K562 (cell line): ENCODE measurements at regions not wholly inside any gene's neighbourhood (a gene's known extent, or its start where the extent isn't known, plus 50 kb on each side); places are given as distances from the start of the nearest gene placed in this dataset.

ENCODE experiments used
- ATAC-seq: fragments of 200-7000 bp; cut with Tn5 transposase; 3 replicates; pipeline ENCODE4 v1.9.1; 2020; ENCODE audit warnings: moderate library complexity
- BruUV-seq: library from RNA; stranded (reverse); fragments of 400-500 nt; replicated peaks from 2 replicates; lab custom pipeline; 2021; lab: Mats Ljungman, UMichigan
- CTCF ChIA-PET: fragments of 300-600 bp; formaldehyde crosslinking; extraction: SDS; loops from one replicate; lab custom pipeline; 2021; ENCODE audit warnings: low intra/inter-chr PET ratio; lab: Yijun Ruan, JAX
- POLR2A ChIA-PET: fragments of 300-600, 350-650 bp; sonication (Branson Sonifier 250); formaldehyde crosslinking; extraction: SDS; loops from one replicate; lab custom pipeline; 2021; ENCODE audit warnings: antibody characterized with exemption, inconsistent platforms; lab: Yijun Ruan, JAX
- DNase-seq, 4 experiments: peaks; one replicate each; pipeline versions ENCODE4 v3.0.0 to v3.0.0-alpha.2; 2011 to 2018; ENCODE audit warnings: low spot score in 3 of 4, mixed read lengths in 3 of 4; ENCODE audit errors: extremely low read depth in 1 of 4
- FAIRE-seq: peaks from 2 replicates; lab custom pipeline; 2011; peaks lifted over from hg19 to GRCh38; lab: Jason Lieb, UNC
- H2AFZ ChIP-seq: 2 replicates; pipeline ENCODE4 v1.6.0; 2011; ENCODE audit warnings: low read depth, low read length, control low read depth, inconsistent platforms
- H3K27ac ChIP-seq: fragments of 200-600 bp; 3 replicates; pipeline ENCODE4 v1.8.0; 2011; ENCODE audit warnings: low read depth, mild to moderate bottlenecking, control low read depth, inconsistent platforms, low read length, moderate library complexity, mixed read lengths; ENCODE audit errors: extremely low read depth
- H3K27me3 ChIP-seq, 2 experiments: fragments of 300-600 bp in 1 of 2; 2 replicates in 1 of 2; 3 replicates in 1 of 2; pipeline versions ENCODE4 v1.6.0 to v1.8.0; 2011; ENCODE audit warnings: inconsistent platforms in 2 of 2, low read length in 2 of 2, mild to moderate bottlenecking in 1 of 2, mixed read lengths in 1 of 2, moderate library complexity in 1 of 2; ENCODE audit not compliant: control insufficient read depth in 2 of 2, insufficient read depth in 2 of 2
- H3K36me3 ChIP-seq: fragments of 300-600 bp; 3 replicates; pipeline ENCODE4 v1.8.0; 2011; ENCODE audit warnings: mild to moderate bottlenecking, low read length, inconsistent platforms; ENCODE audit not compliant: control insufficient read depth, insufficient read depth
- H3K4me1 ChIP-seq, 2 experiments: fragments of 200-600 bp in 1 of 2; replicated peaks in 1 of 2; 2 replicates in 1 of 2; 3 replicates in 1 of 2; pipeline versions ENCODE4 v1.5.1 to v1.8.0; 2011; ENCODE audit warnings: inconsistent platforms in 2 of 2, low read length in 2 of 2, mild to moderate bottlenecking in 1 of 2, mixed read lengths in 1 of 2, moderate library complexity in 1 of 2; ENCODE audit not compliant: control insufficient read depth in 2 of 2, insufficient read depth in 2 of 2
- H3K4me2 ChIP-seq: 2 replicates; pipeline ENCODE4 v1.6.1; 2011; ENCODE audit warnings: low read length, control low read depth, inconsistent platforms, mixed read lengths; ENCODE audit not compliant: insufficient read depth
- H3K4me3 ChIP-seq: fragments of 200-600 bp; sonication (generic), shearing (Covaris generic); 2 replicates; pipeline ENCODE4 v1.5.1; 2016; ENCODE audit warnings: control low read depth, inconsistent platforms
- H3K79me2 ChIP-seq: fragments of 200-600 bp; 3 replicates; pipeline ENCODE4 v1.8.0; 2011; ENCODE audit warnings: low read length, inconsistent platforms; ENCODE audit not compliant: control insufficient read depth, insufficient read depth
- H3K9ac ChIP-seq, 2 experiments: 2 replicates each; pipeline versions ENCODE4 v1.6.0 to v1.6.1; 2011; ENCODE audit warnings: low read depth in 2 of 2, low read length in 2 of 2, control low read depth in 1 of 2, inconsistent platforms in 1 of 2, mild to moderate bottlenecking in 1 of 2, mixed read lengths in 1 of 2; ENCODE audit not compliant: insufficient read depth in 1 of 2
- H3K9me1 ChIP-seq: one replicate; pipeline ENCODE4 v1.6.0; 2011; ENCODE audit warnings: inconsistent platforms, mild to moderate bottlenecking, low read length, moderate library complexity; ENCODE audit not compliant: control insufficient read depth, insufficient read depth
- H3K9me3 ChIP-seq: replicated peaks from 2 replicates; pipeline ENCODE4 v1.5.1; 2011; ENCODE audit warnings: low read depth, low read length, inconsistent platforms; ENCODE audit not compliant: control insufficient read depth, insufficient read depth
- H4K20me1 ChIP-seq: replicated peaks from 2 replicates; pipeline ENCODE4 v1.6.1; 2011; ENCODE audit warnings: low read length, inconsistent platforms, mixed read lengths; ENCODE audit not compliant: control insufficient read depth, insufficient read depth
- GTF2F1 ChIP-seq: IDR thresholded peaks from 2 replicates; pipeline ENCODE4 v1.6.1; 2011; ENCODE audit warnings: low read depth, low read length, improper control_type of control experiment
- HMG20B ChIP-seq: fragments of 250-450 bp; sonication (Bioruptor Pico); IDR thresholded peaks from 2 replicates; pipeline ENCODE4 v1.5.0; 2021; ENCODE audit warnings: mild to moderate bottlenecking
- MTF1 ChIP-seq: fragments of 250-450 bp; sonication (Bioruptor Pico); IDR thresholded peaks from 2 replicates; pipeline ENCODE4 v1.9.0; 2021; ENCODE audit warnings: moderate library complexity, mild to moderate bottlenecking, inconsistent platforms, borderline replicate concordance
- ZNF76 ChIP-seq: fragments of 250-450 bp; sonication (Bioruptor Pico); IDR thresholded peaks from 2 replicates; pipeline ENCODE4 v1.4.0; 2020; ENCODE audit warnings: mild to moderate bottlenecking, moderate library complexity, borderline replicate concordance
- WGBS: fragments of 100-300 bp; shearing (Covaris generic); methylation state at CpG from one replicate; pipeline ENCODE4 v1.1.6; 2016; ENCODE audit warnings: low coverage, mixed read lengths; ENCODE audit not compliant: insufficient coverage; ENCODE audit errors: missing lambda C conversion rate; 5-methylcytosine and 5-hydroxymethylcytosine counted together
- in situ Hi-C: fragments of 300-500 bp; cut with MboI; formaldehyde crosslinking; loops from 4 replicates; pipeline ENCODE4 v1.15.0; 2018; ENCODE audit warnings: inconsistent platforms, mixed read lengths
- intact Hi-C: fragments of 100-400 bp; cut with micrococcal nuclease; formaldehyde crosslinking; loops from 2 replicates; pipeline ENCODE4 v1.14.2; 2022
- TF ChIP-seq, protein P1 (sequence below): fragments of 450-650 bp; IDR thresholded peaks from 2 replicates; pipeline ENCODE4 v1.7.0; 2016; ENCODE audit warnings: borderline replicate concordance
- TF ChIP-seq, protein P2 (sequence below): fragments of 250-450 bp; sonication (Bioruptor Pico); IDR thresholded peaks from 2 replicates; pipeline ENCODE4 v1.9.0; 2021; ENCODE audit warnings: mild to moderate bottlenecking, inconsistent platforms
- TF ChIP-seq, protein P3 (sequence below), 2 experiments: fragments of 450-650 bp; formaldehyde crosslinking in 1 of 2; IDR thresholded peaks; 2 replicates each; pipeline versions ENCODE4 v1.4.0 to v1.6.1; 2014 to 2020; ENCODE audit warnings: mild to moderate bottlenecking in 2 of 2, borderline replicate concordance in 1 of 2, low read depth in 1 of 2

DNA sequence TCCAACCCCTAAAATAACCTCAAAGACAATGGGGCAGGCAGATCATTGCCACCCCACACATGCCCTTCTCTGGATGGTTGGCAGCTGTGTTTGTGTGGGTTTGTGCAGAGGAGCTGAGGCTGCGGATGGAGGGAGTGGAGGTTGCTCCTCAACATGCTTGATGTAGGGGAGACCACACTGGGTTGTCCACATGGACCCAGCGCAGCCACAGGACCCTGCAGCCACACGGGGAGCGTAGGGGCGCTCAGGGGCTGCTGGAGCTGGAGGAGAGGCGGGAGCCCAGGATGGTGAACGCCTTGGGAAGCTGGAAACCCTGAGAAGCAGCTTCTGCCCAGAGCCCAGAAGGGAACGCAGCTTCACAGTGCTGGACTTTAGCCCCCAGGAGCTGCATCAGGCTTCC, 56.3 kb upstream of the TMEM18 start:
- Histone ChIP-seq H3K27me3 (peaks cover 0 to 27% of the 10 kb centered on the region in 2 experiments; a peak in 3 of 5 replicates), H4K20me1 (0 out of 2 replicates have a peak, but pooled peaks cover 3% of the 10 kb centered on the region), H2AFZ (no peak overlapping the region), H3K9me1 (no peaks in the 10 kb centered on the region), H3K9me3 (no peaks in the 10 kb centered on the region), H3K4me1 (peaks cover 0 to 3% of the 10 kb centered on the region in 2 experiments; a peak in 1 of 5 replicates), H3K79me2 (no peaks in the 10 kb centered on the region), H3K36me3 (no peaks in the 10 kb centered on the region), H3K27ac (no peak overlapping the region), H3K4me3 (no peak overlapping the region), H3K4me2 (no peak overlapping the region), H3K9ac (no peak overlapping the region)
- in situ Hi-C loops (no loop called here), intact Hi-C loops (no loop called here)
- ChIA-PET POLR2A (interaction anchor here (0.6 kb wide), 1 partner anchor 52 kb away, joined by 3 read pairs; no protein-coding TSS in a partner anchor), CTCF (no interaction called here)
- FAIRE-seq (no peak), DNase-seq (no peak), ATAC-seq (no peak)
- no TSS peak for BruUV-seq
- WGBS: 2% methylated on average over 8 of the region's 8 CpGs
- TF ChIP-seq, protein P1, sequence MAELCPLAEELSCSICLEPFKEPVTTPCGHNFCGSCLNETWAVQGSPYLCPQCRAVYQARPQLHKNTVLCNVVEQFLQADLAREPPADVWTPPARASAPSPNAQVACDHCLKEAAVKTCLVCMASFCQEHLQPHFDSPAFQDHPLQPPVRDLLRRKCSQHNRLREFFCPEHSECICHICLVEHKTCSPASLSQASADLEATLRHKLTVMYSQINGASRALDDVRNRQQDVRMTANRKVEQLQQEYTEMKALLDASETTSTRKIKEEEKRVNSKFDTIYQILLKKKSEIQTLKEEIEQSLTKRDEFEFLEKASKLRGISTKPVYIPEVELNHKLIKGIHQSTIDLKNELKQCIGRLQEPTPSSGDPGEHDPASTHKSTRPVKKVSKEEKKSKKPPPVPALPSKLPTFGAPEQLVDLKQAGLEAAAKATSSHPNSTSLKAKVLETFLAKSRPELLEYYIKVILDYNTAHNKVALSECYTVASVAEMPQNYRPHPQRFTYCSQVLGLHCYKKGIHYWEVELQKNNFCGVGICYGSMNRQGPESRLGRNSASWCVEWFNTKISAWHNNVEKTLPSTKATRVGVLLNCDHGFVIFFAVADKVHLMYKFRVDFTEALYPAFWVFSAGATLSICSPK: no peak
- no peak for TF ChIP-seq HMG20B (CRISPR knock-in tag)
- TF ChIP-seq GTF2F1: no peak
- TF ChIP-seq MTF1: no peak
- no peak for TF ChIP-seq ZNF76 (CRISPR knock-in tag)
- TF ChIP-seq, protein P2, sequence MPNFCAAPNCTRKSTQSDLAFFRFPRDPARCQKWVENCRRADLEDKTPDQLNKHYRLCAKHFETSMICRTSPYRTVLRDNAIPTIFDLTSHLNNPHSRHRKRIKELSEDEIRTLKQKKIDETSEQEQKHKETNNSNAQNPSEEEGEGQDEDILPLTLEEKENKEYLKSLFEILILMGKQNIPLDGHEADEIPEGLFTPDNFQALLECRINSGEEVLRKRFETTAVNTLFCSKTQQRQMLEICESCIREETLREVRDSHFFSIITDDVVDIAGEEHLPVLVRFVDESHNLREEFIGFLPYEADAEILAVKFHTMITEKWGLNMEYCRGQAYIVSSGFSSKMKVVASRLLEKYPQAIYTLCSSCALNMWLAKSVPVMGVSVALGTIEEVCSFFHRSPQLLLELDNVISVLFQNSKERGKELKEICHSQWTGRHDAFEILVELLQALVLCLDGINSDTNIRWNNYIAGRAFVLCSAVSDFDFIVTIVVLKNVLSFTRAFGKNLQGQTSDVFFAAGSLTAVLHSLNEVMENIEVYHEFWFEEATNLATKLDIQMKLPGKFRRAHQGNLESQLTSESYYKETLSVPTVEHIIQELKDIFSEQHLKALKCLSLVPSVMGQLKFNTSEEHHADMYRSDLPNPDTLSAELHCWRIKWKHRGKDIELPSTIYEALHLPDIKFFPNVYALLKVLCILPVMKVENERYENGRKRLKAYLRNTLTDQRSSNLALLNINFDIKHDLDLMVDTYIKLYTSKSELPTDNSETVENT (CRISPR knock-in tag): no peak
- TF ChIP-seq, protein P3, sequence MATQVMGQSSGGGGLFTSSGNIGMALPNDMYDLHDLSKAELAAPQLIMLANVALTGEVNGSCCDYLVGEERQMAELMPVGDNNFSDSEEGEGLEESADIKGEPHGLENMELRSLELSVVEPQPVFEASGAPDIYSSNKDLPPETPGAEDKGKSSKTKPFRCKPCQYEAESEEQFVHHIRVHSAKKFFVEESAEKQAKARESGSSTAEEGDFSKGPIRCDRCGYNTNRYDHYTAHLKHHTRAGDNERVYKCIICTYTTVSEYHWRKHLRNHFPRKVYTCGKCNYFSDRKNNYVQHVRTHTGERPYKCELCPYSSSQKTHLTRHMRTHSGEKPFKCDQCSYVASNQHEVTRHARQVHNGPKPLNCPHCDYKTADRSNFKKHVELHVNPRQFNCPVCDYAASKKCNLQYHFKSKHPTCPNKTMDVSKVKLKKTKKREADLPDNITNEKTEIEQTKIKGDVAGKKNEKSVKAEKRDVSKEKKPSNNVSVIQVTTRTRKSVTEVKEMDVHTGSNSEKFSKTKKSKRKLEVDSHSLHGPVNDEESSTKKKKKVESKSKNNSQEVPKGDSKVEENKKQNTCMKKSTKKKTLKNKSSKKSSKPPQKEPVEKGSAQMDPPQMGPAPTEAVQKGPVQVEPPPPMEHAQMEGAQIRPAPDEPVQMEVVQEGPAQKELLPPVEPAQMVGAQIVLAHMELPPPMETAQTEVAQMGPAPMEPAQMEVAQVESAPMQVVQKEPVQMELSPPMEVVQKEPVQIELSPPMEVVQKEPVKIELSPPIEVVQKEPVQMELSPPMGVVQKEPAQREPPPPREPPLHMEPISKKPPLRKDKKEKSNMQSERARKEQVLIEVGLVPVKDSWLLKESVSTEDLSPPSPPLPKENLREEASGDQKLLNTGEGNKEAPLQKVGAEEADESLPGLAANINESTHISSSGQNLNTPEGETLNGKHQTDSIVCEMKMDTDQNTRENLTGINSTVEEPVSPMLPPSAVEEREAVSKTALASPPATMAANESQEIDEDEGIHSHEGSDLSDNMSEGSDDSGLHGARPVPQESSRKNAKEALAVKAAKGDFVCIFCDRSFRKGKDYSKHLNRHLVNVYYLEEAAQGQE (IDR thresholded peaks at IDR 0.05; ENCODE audit: borderline replicate concordance): no peak
- TF ChIP-seq, protein P3 (CRISPR knock-in tag; IDR thresholded peaks at IDR 0.05; ENCODE audit: low read depth): no peak
